ENCODE measurements at regions not wholly inside any gene's neighbourhood (a gene's known extent, or its start where the extent isn't known, plus 50 kb on each side); places are given as distances from the start of the nearest gene placed in this dataset.

DNA sequence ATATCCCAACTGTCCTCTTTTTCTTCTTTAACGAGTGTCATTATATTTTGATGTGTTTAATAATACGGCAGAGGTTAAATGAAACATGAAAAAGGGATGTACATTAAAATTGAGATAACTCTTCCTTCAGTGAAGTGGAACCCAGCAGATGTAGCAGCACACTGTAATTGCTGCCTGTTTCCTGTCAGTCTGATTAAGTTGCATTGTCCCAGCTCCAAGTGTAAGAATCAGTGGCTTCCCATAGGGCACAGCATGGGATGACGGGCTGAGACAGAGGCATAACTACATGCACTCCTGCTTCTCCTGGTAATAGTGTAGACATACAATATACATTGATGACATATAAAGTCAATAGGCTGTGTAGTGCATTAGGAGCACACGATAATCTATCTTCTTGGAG is 175.8 kb upstream of the TCF4 start:
- Histone ChIP-seq H3K27ac (no peak overlapping the region), H3K36me3 (replicated peaks in 1 of 2) (no peaks in the 10 kb centered on the region), H3K4me1 (replicated peaks in 1 of 2) (no peaks in the 10 kb centered on the region), H3K27me3 (no peaks in the 10 kb centered on the region), H3K9me3 (replicated peaks in 1 of 3) (no peaks in the 10 kb centered on the region), H3K4me3 (no peak overlapping the region)
- intact Hi-C loops (cut with DNase I): no loop called here
- 70 to 84% (median 77%) methylated on average over 4 of the region's 4 CpGs for WGBS, 4 donors
- no peak for TF ChIP-seq CTCF (IDR thresholded peaks at IDR 0.05)
- TF ChIP-seq POLR2A (IDR thresholded peaks at IDR 0.05): no peak
- no peak for DNase-seq

DNA sequence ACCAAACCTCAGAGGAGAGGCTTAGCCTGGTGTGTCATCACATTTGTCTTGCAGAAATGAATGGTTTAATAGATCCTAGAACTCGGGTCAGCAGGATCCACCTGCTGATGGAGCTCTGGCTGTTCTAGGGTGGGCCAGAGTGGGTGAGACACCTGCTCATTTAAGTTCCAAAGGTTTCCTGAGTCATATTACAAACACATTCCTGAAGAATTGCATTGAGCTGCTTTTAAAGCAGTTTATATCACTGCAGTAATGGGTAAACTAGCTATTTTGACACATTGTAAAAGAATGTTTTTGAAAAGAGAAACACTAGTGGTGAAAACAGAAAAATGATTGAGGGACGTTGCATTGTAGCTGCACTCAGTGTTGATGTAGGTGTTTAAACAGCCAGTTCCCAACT is 175.3 kb upstream of the TCF4 start:
- no peaks in the 10 kb centered on the region for H3K4me1 ChIP-seq (replicated peaks in 1 of 2)
- intact Hi-C loops (cut with DNase I): no loop called here
- no peak overlapping the region for H3K27ac ChIP-seq
- H3K36me3 ChIP-seq (replicated peaks in 1 of 2): no peaks in the 10 kb centered on the region
- 63 to 70% (median 66%) methylated on average over 2 of the region's 2 CpGs for WGBS, 4 donors
- H3K9me3 ChIP-seq (replicated peaks in 1 of 3): no peaks in the 10 kb centered on the region
- no peak for DNase-seq
- H3K27me3 ChIP-seq: no peaks in the 10 kb centered on the region
- no peak overlapping the region for H3K4me3 ChIP-seq
- TF ChIP-seq CTCF (IDR thresholded peaks at IDR 0.05) (no peak), POLR2A (IDR thresholded peaks at IDR 0.05) (no peak)

DNA sequence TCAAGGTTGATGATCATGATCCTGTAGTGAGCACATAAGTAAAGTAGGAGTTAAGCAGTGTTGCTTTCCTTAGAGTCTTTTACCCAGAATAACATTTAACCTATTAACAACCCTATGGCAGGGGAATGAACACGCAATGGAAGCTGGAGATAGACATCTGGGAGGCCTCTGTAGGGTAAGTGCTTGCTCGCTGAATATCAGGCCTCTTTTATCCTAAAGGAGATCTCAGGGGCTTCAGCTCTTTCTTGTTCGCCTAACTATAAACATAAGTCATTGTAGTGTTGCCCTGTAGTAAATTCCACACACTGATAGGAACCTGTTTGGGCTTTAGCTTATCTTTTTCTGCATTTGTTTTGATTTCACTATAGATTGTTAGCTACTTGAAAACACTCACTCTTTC is 174.4 kb upstream of the TCF4 start:
- TF ChIP-seq POLR2A (IDR thresholded peaks at IDR 0.05) (no peak), CTCF (IDR thresholded peaks at IDR 0.05) (no peak)
- DNase-seq: no peak
- no peak overlapping the region for H3K4me3 ChIP-seq
- no peaks in the 10 kb centered on the region for H3K27me3 ChIP-seq
- H3K36me3 ChIP-seq (replicated peaks in 1 of 2): no peaks in the 10 kb centered on the region
- no peaks in the 10 kb centered on the region for H3K9me3 ChIP-seq (replicated peaks in 1 of 3)
- intact Hi-C loops (cut with DNase I): no loop called here
- no peaks in the 10 kb centered on the region for H3K4me1 ChIP-seq (replicated peaks in 1 of 2)
- no peak overlapping the region for H3K27ac ChIP-seq
- 87 to 95% (median 89%) methylated on average over 3 of the region's 3 CpGs for WGBS, 4 donors

DNA sequence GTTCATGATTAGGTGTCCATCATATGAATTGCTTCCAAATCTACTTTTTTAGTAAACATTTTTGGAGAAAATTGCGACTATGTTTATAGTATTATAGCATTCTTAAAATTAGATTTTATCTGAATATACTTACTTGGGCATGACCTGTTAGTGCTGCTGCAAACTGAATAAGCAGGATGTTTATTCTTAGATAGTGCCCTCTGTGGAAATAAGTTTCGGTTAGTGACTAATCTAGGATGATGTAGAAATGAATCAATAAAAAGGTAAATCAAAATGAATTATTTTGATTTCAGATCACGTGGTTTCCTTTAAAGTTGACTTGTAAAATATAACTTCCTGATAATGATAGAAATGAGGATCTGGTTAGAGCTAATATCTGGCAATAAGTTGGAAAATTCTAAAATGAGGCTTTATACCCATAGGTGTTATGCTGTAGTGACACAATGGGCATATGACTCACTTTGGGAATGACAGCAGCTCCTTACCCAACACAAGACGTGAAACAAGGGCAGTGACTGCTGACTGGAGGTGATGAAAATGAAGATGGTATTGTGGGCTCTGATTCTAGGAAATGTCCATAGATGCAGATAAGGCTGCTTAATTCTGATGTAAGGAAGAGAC is 165.8 kb upstream of the TCF4 start:
- 53 to 70% (median 63%) methylated on average over 4 of the region's 4 CpGs for WGBS, 4 donors
- intact Hi-C loops (cut with DNase I): no loop called here
- TF ChIP-seq POLR2A (IDR thresholded peaks at IDR 0.05) (no peak), CTCF (IDR thresholded peaks at IDR 0.05) (no peak)

More for the DNA sequence above, 165.8 kb upstream of the TCF4 start:
- Histone ChIP-seq H3K27me3 (no peaks in the 10 kb centered on the region), H3K36me3 (replicated peaks in 1 of 2) (no peaks in the 10 kb centered on the region), H3K4me3 (no peak overlapping the region), H3K9me3 (replicated peaks in 1 of 3) (no peaks in the 10 kb centered on the region), H3K27ac (no peak overlapping the region), H3K4me1 (replicated peaks in 1 of 2) (no peaks in the 10 kb centered on the region)
- DNase-seq: no peak
